ENCODE measurements at regions not wholly inside any gene's neighbourhood (a gene's known extent, or its start where the extent isn't known, plus 50 kb on each side); places are given as distances from the start of the nearest gene placed in this dataset.
"Not testable (repeated sequence)": the region's sequence is repeated elsewhere in the genome, so short reads cannot be mapped to it uniquely, and the experiment has no call there.

GRCh38 chr12:114160445-114160844 is 194.3 kb upstream of the RBM19 start:
- no peak overlapping the region for H3K4me3 ChIP-seq (replicated peaks; ENCODE audit: low read depth, low read length)
- TF ChIP-seq CTCF (IDR thresholded peaks at IDR 0.05; ENCODE audit: low read depth, low read length, missing control alignments): no peak

GRCh38 chr12:114152890-114153289 is 186.8 kb upstream of the RBM19 start:
- TF ChIP-seq CTCF (IDR thresholded peaks at IDR 0.05; ENCODE audit: low read depth, low read length, missing control alignments): no peak
- no peak for DNase-seq (ENCODE audit: extremely low read depth, low read depth)
- no peak overlapping the region for H3K4me3 ChIP-seq (replicated peaks; ENCODE audit: low read depth, low read length)

More at GRCh38 chr12:114160445-114160844, 194.3 kb upstream of the RBM19 start:
- DNase-seq (ENCODE audit: extremely low read depth, low read depth): no peak

GRCh38 chr12:114152066-114152465 is 185.9 kb upstream of the RBM19 start:
- DNase-seq (ENCODE audit: extremely low read depth, low read depth): no peak
- TF ChIP-seq CTCF (IDR thresholded peaks at IDR 0.05; ENCODE audit: low read depth, low read length, missing control alignments): no peak

GRCh38 chr12:114150584-114150983 is 184.5 kb upstream of the RBM19 start:
- not testable (repeated sequence) for H3K4me3 ChIP-seq (replicated peaks; ENCODE audit: low read depth, low read length); DNase-seq (ENCODE audit: extremely low read depth, low read depth)

More at GRCh38 chr12:114152066-114152465, 185.9 kb upstream of the RBM19 start:
- H3K4me3 ChIP-seq (replicated peaks; ENCODE audit: low read depth, low read length): no peak overlapping the region

GRCh38 chr12:114141921-114142564 is 175.9 kb upstream of the RBM19 start:
- no peak for DNase-seq (ENCODE audit: extremely low read depth, low read depth)
- no peak for TF ChIP-seq CTCF (IDR thresholded peaks at IDR 0.05; ENCODE audit: low read depth, low read length, missing control alignments)
- no peak overlapping the region for H3K4me3 ChIP-seq (replicated peaks; ENCODE audit: low read depth, low read length)

- DNase-seq (ENCODE audit: extremely low read depth, low read depth): no peak
- no peak for TF ChIP-seq CTCF (IDR thresholded peaks at IDR 0.05; ENCODE audit: low read depth, low read length, missing control alignments)
- H3K4me3 ChIP-seq (replicated peaks; ENCODE audit: low read depth, low read length): no peak overlapping the region
Measured at GRCh38 chr12:114140576-114140975, 174.5 kb upstream of the RBM19 start.

GRCh38 chr12:114136631-114137030 is 170.5 kb upstream of the RBM19 start:
- no peak for TF ChIP-seq CTCF (IDR thresholded peaks at IDR 0.05; ENCODE audit: low read depth, low read length, missing control alignments)
- no peak overlapping the region for H3K4me3 ChIP-seq (replicated peaks; ENCODE audit: low read depth, low read length)
- DNase-seq (ENCODE audit: extremely low read depth, low read depth): peak; percentile 48

Measured in HFF-Myc (cell line).